Testis (tissue), 2 donors: ENCODE measurements at regions not wholly inside any gene's neighbourhood (a gene's known extent, or its start where the extent isn't known, plus 50 kb on each side); places are given as distances from the start of the nearest gene placed in this dataset.

Experiments
- CTCF ChIP-seq, 3 experiments: fragments of 450-650 bp in 2 of 3; fragments of 200-600 bp in 1 of 3; sonication (generic) in 1 of 3; IDR thresholded peaks; one replicate each; pipeline ENCODE4 v1.5.1; 2016 to 2019; ENCODE audit warnings: antibody characterized with exemption in 3 of 3, mild to moderate bottlenecking in 2 of 3, moderate library complexity in 1 of 3
- POLR2A ChIP-seq: fragments of 450-650 bp; IDR thresholded peaks from one replicate; pipeline ENCODE4 v1.6.1; 2017; ENCODE audit warnings: antibody characterized with exemption, mild to moderate bottlenecking, moderate library complexity

DNA sequence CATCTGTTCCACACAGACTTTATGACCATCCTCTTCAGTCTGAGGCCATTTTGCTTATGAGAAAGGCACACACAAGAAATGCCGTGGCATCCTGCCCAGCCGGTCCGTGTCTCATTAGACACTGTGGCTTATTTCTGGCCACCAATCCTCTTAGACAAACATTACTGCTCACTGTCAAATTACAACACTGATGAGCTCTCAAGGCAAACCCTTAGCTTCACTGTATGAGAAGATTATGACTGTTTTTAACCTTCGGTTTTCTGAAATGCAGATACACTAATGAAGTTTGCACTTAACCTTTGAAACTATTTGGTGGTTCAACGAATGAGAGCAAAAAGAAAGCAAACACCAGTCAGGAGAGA, 50.5 kb upstream of the DST start:
- TF ChIP-seq CTCF (IDR thresholded peaks at IDR 0.05): no peak
- TF ChIP-seq POLR2A: no peak
